Keratinocyte (primary cell): ENCODE measurements at regions not wholly inside any gene's neighbourhood (a gene's known extent, or its start where the extent isn't known, plus 50 kb on each side); places are given as distances from the start of the nearest gene placed in this dataset.

ENCODE experiments used
- DNase-seq: peaks from one replicate; pipeline ENCODE4 v3.0.0-alpha.2; 2011; ENCODE audit warnings: low read depth, missing footprints, low spot score
- FAIRE-seq: peaks from 2 replicates; lab custom pipeline; 2011; peaks lifted over from hg19 to GRCh38; lab: Jason Lieb, UNC
- H2AFZ ChIP-seq: 2 replicates; pipeline ENCODE4 v1.6.0; 2012; ENCODE audit warnings: low read length, control low read depth, inconsistent platforms; ENCODE audit not compliant: control insufficient read depth
- H3K27ac ChIP-seq: 2 replicates; pipeline ENCODE4 v1.5.1; 2011; ENCODE audit warnings: low read length; ENCODE audit not compliant: control insufficient read depth, insufficient read depth
- H3K27me3 ChIP-seq: 3 replicates; pipeline ENCODE4 v1.6.0; 2011; ENCODE audit warnings: low read length; ENCODE audit not compliant: control insufficient read depth, insufficient read depth; ENCODE audit errors: extremely low read depth
- H3K36me3 ChIP-seq, 2 experiments: 2 replicates in 1 of 2; 3 replicates in 1 of 2; pipeline ENCODE4 v1.5.1; 2011; ENCODE audit warnings: low read length in 2 of 2, mild to moderate bottlenecking in 1 of 2; ENCODE audit not compliant: control insufficient read depth in 2 of 2, insufficient read depth in 2 of 2; ENCODE audit errors: extremely low read depth in 1 of 2
- H3K4me1 ChIP-seq: 3 replicates; pipeline ENCODE4 v1.5.1; 2011; ENCODE audit warnings: low read length; ENCODE audit not compliant: control insufficient read depth, insufficient read depth; ENCODE audit errors: extremely low read depth
- H3K4me2 ChIP-seq: 3 replicates; pipeline ENCODE4 v1.6.0; 2011; ENCODE audit warnings: low read depth, low read length; ENCODE audit not compliant: control insufficient read depth, insufficient read depth; ENCODE audit errors: extremely low read depth
- H3K4me3 ChIP-seq, 3 experiments: fragments of 200-600 bp in 1 of 3; sonication (generic) in 1 of 3; 2 replicates in 2 of 3; 3 replicates in 1 of 3; pipeline ENCODE4 v1.5.1; 2011 to 2016; ENCODE audit warnings: low read length in 3 of 3, mild to moderate bottlenecking in 3 of 3, control low read depth in 2 of 3, inconsistent platforms in 1 of 3, low read depth in 1 of 3, mixed read lengths in 1 of 3, mixed run types in 1 of 3, moderate library complexity in 1 of 3; ENCODE audit not compliant: control insufficient read depth in 2 of 3, insufficient read depth in 2 of 3; ENCODE audit errors: extremely low read depth in 1 of 3
- H3K79me2 ChIP-seq: 2 replicates; pipeline ENCODE4 v1.6.0; 2012; ENCODE audit warnings: low read length; ENCODE audit not compliant: control insufficient read depth, insufficient read depth
- H3K9ac ChIP-seq: 3 replicates; pipeline ENCODE4 v1.6.0; 2011; ENCODE audit warnings: low read length; ENCODE audit not compliant: control insufficient read depth, insufficient read depth; ENCODE audit errors: extremely low read depth
- H3K9me1 ChIP-seq: 3 replicates; pipeline ENCODE4 v1.6.0; 2011; ENCODE audit warnings: low read length; ENCODE audit not compliant: control insufficient read depth, insufficient read depth; ENCODE audit errors: extremely low read depth
- H3K9me3 ChIP-seq: 2 replicates; pipeline ENCODE4 v1.5.1; 2012; ENCODE audit warnings: low read depth, low read length; ENCODE audit not compliant: control insufficient read depth
- H4K20me1 ChIP-seq: 3 replicates; pipeline ENCODE4 v1.6.0; 2011; ENCODE audit warnings: low read length; ENCODE audit not compliant: control insufficient read depth, insufficient read depth; ENCODE audit errors: extremely low read depth
- CTCF ChIP-seq, 3 experiments: IDR thresholded peaks in 1 of 3; conservative IDR thresholded peaks in 1 of 3; optimal IDR thresholded peaks in 1 of 3; 2 replicates in 2 of 3; 3 replicates in 1 of 3; pipeline versions ENCODE3 to v1.5.1; 2011; ENCODE audit warnings: low read length in 3 of 3, mild to moderate bottlenecking in 3 of 3, moderate library complexity in 2 of 3, control low read depth in 1 of 3, inconsistent platforms in 1 of 3; ENCODE audit not compliant: insufficient read depth in 2 of 3; ENCODE audit errors: extremely low read depth in 1 of 3
- EZH2 ChIP-seq: IDR thresholded peaks from one replicate; pipeline ENCODE4 v1.6.1; 2012; ENCODE audit warnings: inconsistent platforms, mild to moderate bottlenecking, low read length, moderate library complexity
- dilution Hi-C: fragments of 300-500 bp; cut with MboI; formaldehyde crosslinking; loops from one replicate; pipeline ENCODE4 v1.7.0; 2020; ENCODE audit warnings: low sequenced_read_pairs; ENCODE audit not compliant: extremely low pct_ligation_motif_present

- dilution Hi-C loops = no loop called here
- Histone ChIP-seq H3K79me2 (no peaks in the 10 kb centered on the region), H3K4me3 (no peak overlapping the region), H3K9me1 (no peaks in the 10 kb centered on the region), H3K4me1 (no peaks in the 10 kb centered on the region), H4K20me1 (no peaks in the 10 kb centered on the region), H3K4me2 (no peak overlapping the region), H3K36me3 (no peaks in the 10 kb centered on the region), H3K27ac (no peak overlapping the region), H3K9ac (no peak overlapping the region), H2AFZ (no peak overlapping the region), H3K9me3 (no peaks in the 10 kb centered on the region), H3K27me3 (no peaks in the 10 kb centered on the region)
- TF ChIP-seq CTCF (optimal IDR thresholded peaks at IDR 0.05 in 1 of 3, IDR thresholded peaks at IDR 0.05 in 1 of 3, conservative IDR thresholded peaks at IDR 0.05 in 1 of 3; ENCODE audit: extremely low read depth in 1 of 3, insufficient read depth in 2 of 3, low read length in 3 of 3) = no peak
- TF ChIP-seq EZH2 = no peak
- DNase-seq (no peak), FAIRE-seq (no peak)
Measured at GRCh38 chr2:21667638-21668037, 543.9 kb downstream of the TDRD15 start.

DNA sequence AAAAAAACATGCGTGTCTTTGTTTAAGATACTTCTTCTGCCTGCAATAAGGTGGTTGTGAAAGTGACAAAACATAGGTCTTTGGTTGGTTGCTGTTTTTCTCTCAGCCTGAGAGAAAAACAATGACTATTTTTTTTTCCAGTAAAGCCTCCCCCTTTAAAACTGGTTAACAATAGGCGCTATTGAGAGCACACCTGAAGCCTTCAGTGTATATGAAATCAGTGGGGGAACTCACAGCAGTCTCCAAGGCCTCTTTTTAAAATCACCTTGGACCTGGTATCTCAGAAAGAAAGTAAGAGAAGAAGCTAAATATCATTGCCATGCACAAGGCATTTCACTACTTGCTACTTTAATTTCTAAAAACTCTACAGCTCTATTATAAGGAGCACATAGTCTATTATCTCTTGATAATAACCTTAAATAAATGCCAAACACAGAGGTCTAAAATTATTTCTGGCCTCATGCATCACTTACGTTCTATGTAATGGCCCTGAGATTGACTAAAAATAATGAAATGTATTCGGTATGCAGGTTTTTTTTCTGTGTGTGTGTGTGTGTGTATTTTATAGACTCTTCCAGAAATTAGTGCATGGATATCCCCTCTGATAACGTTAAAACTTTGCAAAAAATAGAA lies 544.4 kb downstream of the TDRD15 start:
- Histone ChIP-seq H4K20me1 (no peaks in the 10 kb centered on the region), H3K36me3 (no peaks in the 10 kb centered on the region), H3K4me2 (no peak overlapping the region), H3K27me3 (no peaks in the 10 kb centered on the region), H3K4me1 (no peaks in the 10 kb centered on the region), H3K9me3 (no peaks in the 10 kb centered on the region), H2AFZ (no peak overlapping the region), H3K4me3 (no peak overlapping the region), H3K27ac (no peak overlapping the region), H3K79me2 (no peaks in the 10 kb centered on the region), H3K9ac (no peak overlapping the region), H3K9me1 (no peaks in the 10 kb centered on the region)
- DNase-seq (no peak), FAIRE-seq (no peak)
- TF ChIP-seq CTCF (optimal IDR thresholded peaks at IDR 0.05 in 1 of 3, IDR thresholded peaks at IDR 0.05 in 1 of 3, conservative IDR thresholded peaks at IDR 0.05 in 1 of 3; ENCODE audit: extremely low read depth in 1 of 3, insufficient read depth in 2 of 3, low read length in 3 of 3) = no peak
- no peak for TF ChIP-seq EZH2
- dilution Hi-C loops = no loop called here
